MV-4-11 (cell line): ENCODE measurements at regions not wholly inside any gene's neighbourhood (a gene's known extent, or its start where the extent isn't known, plus 50 kb on each side); places are given as distances from the start of the nearest gene placed in this dataset.

Experiments used
- DNase-seq: peaks from one replicate; lab custom pipeline; 2025; lab: John Stamatoyannopoulos, UW

- no peak for DNase-seq
Measured at GRCh38 chr3:130841357-130841756, 52.5 kb upstream of the ATP2C1 start.

GRCh38 chr3:130843441-130843840, 50.4 kb upstream of the ATP2C1 start:
- DNase-seq, result no peak
